ENCODE measurements at regions not wholly inside any gene's neighbourhood (a gene's known extent, or its start where the extent isn't known, plus 50 kb on each side); places are given as distances from the start of the nearest gene placed in this dataset.

- Mint-ChIP-seq H3K9me3 (peaks cover 3% of the 10 kb centered on the region), H3K4me1 (ENCODE audit: low read depth) (no peaks in the 10 kb centered on the region), H3K36me3 (ENCODE audit: low read depth) (no peaks in the 10 kb centered on the region)
Observed at GRCh38 chr6:19632230-19632629, 204.9 kb upstream of the ID4 start.

GRCh38 chr6:19632786-19633185 is 204.4 kb upstream of the ID4 start:
- H3K27me3 Mint-ChIP-seq (ENCODE audit: insufficient read depth), result no peaks in the 10 kb centered on the region
- DNase-seq (ENCODE audit: low spot score), result no peak
- no peak overlapping the region for H3K4me3 Mint-ChIP-seq
- H3K36me3 Mint-ChIP-seq (ENCODE audit: low read depth), result no peaks in the 10 kb centered on the region
- H3K4me1 Mint-ChIP-seq (ENCODE audit: low read depth), result no peaks in the 10 kb centered on the region
- intact Hi-C loops (cut with micrococcal nuclease), result no loop called here
- H3K9me3 Mint-ChIP-seq, result no peaks in the 10 kb centered on the region
- H3K27ac Mint-ChIP-seq, result no peak overlapping the region

More at GRCh38 chr6:19632230-19632629, 204.9 kb upstream of the ID4 start:
- intact Hi-C loops (cut with micrococcal nuclease), result no loop called here
- Mint-ChIP-seq H3K27me3 (ENCODE audit: insufficient read depth) (no peaks in the 10 kb centered on the region), H3K27ac (no peak overlapping the region), H3K4me3 (no peak overlapping the region)
- no peak for DNase-seq (ENCODE audit: low spot score)

- H3K27me3 Mint-ChIP-seq (ENCODE audit: insufficient read depth), result no peaks in the 10 kb centered on the region
- no peaks in the 10 kb centered on the region for H3K4me1 Mint-ChIP-seq (ENCODE audit: low read depth)
- H3K9me3 Mint-ChIP-seq, result peaks cover 10% of the 10 kb centered on the region
- intact Hi-C loops (cut with micrococcal nuclease), result no loop called here
- DNase-seq (ENCODE audit: low spot score), result no peak
- no peak overlapping the region for H3K27ac Mint-ChIP-seq
- no peaks in the 10 kb centered on the region for H3K36me3 Mint-ChIP-seq (ENCODE audit: low read depth)
- H3K4me3 Mint-ChIP-seq, result no peak overlapping the region
Observed at GRCh38 chr6:19635728-19636127, 201.4 kb upstream of the ID4 start.

- H3K27ac Mint-ChIP-seq, result no peak overlapping the region
- no peaks in the 10 kb centered on the region for H3K4me1 Mint-ChIP-seq (ENCODE audit: low read depth)
- no peaks in the 10 kb centered on the region for H3K27me3 Mint-ChIP-seq (ENCODE audit: insufficient read depth)
- intact Hi-C loops (cut with micrococcal nuclease), result no loop called here
- H3K9me3 Mint-ChIP-seq, result peaks cover 10% of the 10 kb centered on the region
- H3K4me3 Mint-ChIP-seq, result no peak overlapping the region
- DNase-seq (ENCODE audit: low spot score), result no peak
- no peaks in the 10 kb centered on the region for H3K36me3 Mint-ChIP-seq (ENCODE audit: low read depth)
Observed at GRCh38 chr6:19637010-19637409, 200.2 kb upstream of the ID4 start.

- Mint-ChIP-seq H3K9me3 (peaks cover 10% of the 10 kb centered on the region), H3K4me3 (no peak overlapping the region), H3K4me1 (ENCODE audit: low read depth) (no peaks in the 10 kb centered on the region), H3K27ac (no peak overlapping the region), H3K36me3 (ENCODE audit: low read depth) (no peaks in the 10 kb centered on the region), H3K27me3 (ENCODE audit: insufficient read depth) (no peaks in the 10 kb centered on the region)
- no peak for DNase-seq (ENCODE audit: low spot score)
- intact Hi-C loops (cut with micrococcal nuclease), result no loop called here
Observed at GRCh38 chr6:19638931-19639330, 198.2 kb upstream of the ID4 start.

- H3K4me1 Mint-ChIP-seq (ENCODE audit: low read depth), result no peaks in the 10 kb centered on the region
- H3K4me3 Mint-ChIP-seq, result no peak overlapping the region
- DNase-seq (ENCODE audit: low spot score), result no peak
- no peaks in the 10 kb centered on the region for H3K27me3 Mint-ChIP-seq (ENCODE audit: insufficient read depth)
- intact Hi-C loops (cut with micrococcal nuclease), result no loop called here
- peaks cover 10% of the 10 kb centered on the region for H3K9me3 Mint-ChIP-seq
- H3K36me3 Mint-ChIP-seq (ENCODE audit: low read depth), result no peaks in the 10 kb centered on the region
- no peak overlapping the region for H3K27ac Mint-ChIP-seq
Observed at GRCh38 chr6:19643287-19643686, 193.9 kb upstream of the ID4 start.

- Mint-ChIP-seq H3K4me1 (ENCODE audit: low read depth) (no peaks in the 10 kb centered on the region), H3K27me3 (ENCODE audit: insufficient read depth) (no peaks in the 10 kb centered on the region), H3K27ac (no peak overlapping the region), H3K9me3 (peaks cover 10% of the 10 kb centered on the region), H3K36me3 (ENCODE audit: low read depth) (no peaks in the 10 kb centered on the region), H3K4me3 (no peak overlapping the region)
- intact Hi-C loops (cut with micrococcal nuclease), result no loop called here
- DNase-seq (ENCODE audit: low spot score), result no peak
Observed at GRCh38 chr6:19643713-19644112, 193.5 kb upstream of the ID4 start.

GRCh38 chr6:19655744-19656143 is 181.4 kb upstream of the ID4 start:
- no peak overlapping the region for H3K27ac Mint-ChIP-seq

GRCh38 chr6:19660123-19660910 is 176.9 kb upstream of the ID4 start:
- intact Hi-C loops (cut with micrococcal nuclease), result no loop called here
- H3K9me3 Mint-ChIP-seq, result peaks cover 3% of the 10 kb centered on the region
- no peaks in the 10 kb centered on the region for H3K27me3 Mint-ChIP-seq (ENCODE audit: insufficient read depth)
- H3K4me3 Mint-ChIP-seq, result no peak overlapping the region
- H3K4me1 Mint-ChIP-seq (ENCODE audit: low read depth), result no peaks in the 10 kb centered on the region
- H3K36me3 Mint-ChIP-seq (ENCODE audit: low read depth), result no peaks in the 10 kb centered on the region
- no peak overlapping the region for H3K27ac Mint-ChIP-seq
- no peak for DNase-seq (ENCODE audit: low spot score)

More at GRCh38 chr6:19655744-19656143, 181.4 kb upstream of the ID4 start:
- peaks cover 3% of the 10 kb centered on the region for H3K9me3 Mint-ChIP-seq
- DNase-seq (ENCODE audit: low spot score), result no peak
- H3K27me3 Mint-ChIP-seq (ENCODE audit: insufficient read depth), result no peaks in the 10 kb centered on the region
- H3K36me3 Mint-ChIP-seq (ENCODE audit: low read depth), result no peaks in the 10 kb centered on the region
- H3K4me1 Mint-ChIP-seq (ENCODE audit: low read depth), result no peaks in the 10 kb centered on the region
- no peak overlapping the region for H3K4me3 Mint-ChIP-seq
- intact Hi-C loops (cut with micrococcal nuclease), result no loop called here

GRCh38 chr6:19662911-19663310 is 174.3 kb upstream of the ID4 start:
- Mint-ChIP-seq H3K4me3 (no peak overlapping the region), H3K36me3 (ENCODE audit: low read depth) (no peaks in the 10 kb centered on the region), H3K9me3 (no peaks in the 10 kb centered on the region), H3K27ac (no peak overlapping the region), H3K4me1 (ENCODE audit: low read depth) (no peaks in the 10 kb centered on the region), H3K27me3 (ENCODE audit: insufficient read depth) (no peaks in the 10 kb centered on the region)
- intact Hi-C loops (cut with micrococcal nuclease), result no loop called here
- DNase-seq (ENCODE audit: low spot score), result no peak

GRCh38 chr6:19663479-19663878 is 173.7 kb upstream of the ID4 start:
- Mint-ChIP-seq H3K36me3 (ENCODE audit: low read depth) (no peaks in the 10 kb centered on the region), H3K27ac (no peak overlapping the region), H3K4me3 (no peak overlapping the region), H3K4me1 (ENCODE audit: low read depth) (no peaks in the 10 kb centered on the region), H3K27me3 (ENCODE audit: insufficient read depth) (no peaks in the 10 kb centered on the region), H3K9me3 (no peaks in the 10 kb centered on the region)
- DNase-seq (ENCODE audit: low spot score), result no peak
- intact Hi-C loops (cut with micrococcal nuclease), result no loop called here

GRCh38 chr6:19664050-19664449 is 173.1 kb upstream of the ID4 start:
- H3K4me1 Mint-ChIP-seq (ENCODE audit: low read depth), result no peaks in the 10 kb centered on the region

GRCh38 chr6:19664878-19665612 is 172.1 kb upstream of the ID4 start:
- H3K4me3 Mint-ChIP-seq, result no peak overlapping the region
- H3K27me3 Mint-ChIP-seq (ENCODE audit: insufficient read depth), result no peaks in the 10 kb centered on the region
- H3K36me3 Mint-ChIP-seq (ENCODE audit: low read depth), result no peaks in the 10 kb centered on the region
- no peak overlapping the region for H3K27ac Mint-ChIP-seq
- intact Hi-C loops (cut with micrococcal nuclease), result no loop called here
- H3K9me3 Mint-ChIP-seq, result no peaks in the 10 kb centered on the region
- H3K4me1 Mint-ChIP-seq (ENCODE audit: low read depth), result no peaks in the 10 kb centered on the region
- no peak for DNase-seq (ENCODE audit: low spot score)

More at GRCh38 chr6:19664050-19664449, 173.1 kb upstream of the ID4 start:
- no peaks in the 10 kb centered on the region for H3K27me3 Mint-ChIP-seq (ENCODE audit: insufficient read depth)
- H3K27ac Mint-ChIP-seq, result no peak overlapping the region
- no peaks in the 10 kb centered on the region for H3K36me3 Mint-ChIP-seq (ENCODE audit: low read depth)
- no peak for DNase-seq (ENCODE audit: low spot score)
- intact Hi-C loops (cut with micrococcal nuclease), result no loop called here
- H3K9me3 Mint-ChIP-seq, result no peaks in the 10 kb centered on the region
- H3K4me3 Mint-ChIP-seq, result no peak overlapping the region

Measured in activated T-helper 1 cell treated with anti-CD3 and anti-CD28 coated beads, Interleukin-12 subunit alpha, Interleukin-12 subunit beta, Interleukin-2, Interleukin-4 antibody, amounts not matched to agents 30 ng/mL and 10 ng/mL and 1 ng/mL, durations not matched to agents 14 hours and 24 hours and 36 hours (primary cell).